Fibroblast of the aortic adventitia (primary cell): ENCODE measurements at regions not wholly inside any gene's neighbourhood (a gene's known extent, or its start where the extent isn't known, plus 50 kb on each side); places are given as distances from the start of the nearest gene placed in this dataset.
"Not testable (repeated sequence)": the region's sequence is repeated elsewhere in the genome, so short reads cannot be mapped to it uniquely, and the experiment has no call there.

ENCODE experiments used
- DNase-seq: peaks from one replicate; pipeline ENCODE4 v3.0.0-alpha.2; 2010; ENCODE audit warnings: low read depth
- H3K4me3 ChIP-seq: 2 replicates; pipeline ENCODE4 v1.5.1; 2011; ENCODE audit warnings: low read depth, mild to moderate bottlenecking, control low read depth, low read length, moderate library complexity
- CTCF ChIP-seq: IDR thresholded peaks from 2 replicates; pipeline ENCODE4 v1.5.1; 2011; ENCODE audit warnings: mild to moderate bottlenecking, low read length, control low read depth, inconsistent platforms; ENCODE audit not compliant: insufficient read depth

- no peak overlapping the region for H3K4me3 ChIP-seq
- no peak for TF ChIP-seq CTCF
- no peak for DNase-seq
Measured at GRCh38 chr4:59553063-59553720, 1646.9 kb upstream of the ADGRL3 start.

- TF ChIP-seq CTCF = no peak
- peak; percentile 26 for DNase-seq
- no peak overlapping the region for H3K4me3 ChIP-seq
Measured at GRCh38 chr4:59553721-59554091, 1646.4 kb upstream of the ADGRL3 start.

GRCh38 chr4:59556191-59556590 lies 1643.9 kb upstream of the ADGRL3 start:
- H3K4me3 ChIP-seq, DNase-seq: not testable (repeated sequence)

GRCh38 chr4:59560141-59560648 lies 1639.9 kb upstream of the ADGRL3 start:
- H3K4me3 ChIP-seq, DNase-seq: not testable (repeated sequence)

- TF ChIP-seq CTCF = no peak
- H3K4me3 ChIP-seq = no peak overlapping the region
- DNase-seq = no peak
Measured at GRCh38 chr4:59565836-59566235, 1634.3 kb upstream of the ADGRL3 start.

- no peak for DNase-seq
- no peak overlapping the region for H3K4me3 ChIP-seq
- no peak for TF ChIP-seq CTCF
Measured at GRCh38 chr4:59570860-59571476, 1629.2 kb upstream of the ADGRL3 start.

GRCh38 chr4:59571805-59572430 lies 1628.2 kb upstream of the ADGRL3 start:
- no peak for TF ChIP-seq CTCF
- no peak overlapping the region for H3K4me3 ChIP-seq
- no peak for DNase-seq
